DMS53 treated with DMSO at 0.1 percent for 48 hours (cell line): ENCODE measurements at regions not wholly inside any gene's neighbourhood (a gene's known extent, or its start where the extent isn't known, plus 50 kb on each side); places are given as distances from the start of the nearest gene placed in this dataset.

Source experiments
- DNase-seq: peaks from one replicate; lab custom pipeline; 2025; ENCODE audit not compliant: unreplicated experiment; lab: John Stamatoyannopoulos, UW

- no peak for DNase-seq
Observed at GRCh38 chr5:88954511-88954910, 71.5 kb upstream of the MEF2C start.

GRCh38 chr5:88952996-88953643 is 70.1 kb upstream of the MEF2C start:
- peak; percentile 32 for DNase-seq

- peak; percentile 52 for DNase-seq
Observed at GRCh38 chr5:88952344-88952743, 69.4 kb upstream of the MEF2C start.

GRCh38 chr5:88951457-88951856 is 68.5 kb upstream of the MEF2C start:
- no peak for DNase-seq

GRCh38 chr5:88948746-88949600 is 66.0 kb upstream of the MEF2C start:
- no peak for DNase-seq

GRCh38 chr5:88944751-88945531 is 62.0 kb upstream of the MEF2C start:
- DNase-seq = no peak

GRCh38 chr5:88941581-88941980 is 58.6 kb upstream of the MEF2C start:
- no peak for DNase-seq

- no peak for DNase-seq
Observed at GRCh38 chr5:88940713-88941112, 57.7 kb upstream of the MEF2C start.

GRCh38 chr5:88939300-88939699 is 56.3 kb upstream of the MEF2C start:
- no peak for DNase-seq

GRCh38 chr5:88938488-88938887 is 55.5 kb upstream of the MEF2C start:
- peak; percentile 36 for DNase-seq

- DNase-seq = no peak
Observed at GRCh38 chr5:88937406-88937805, 54.4 kb upstream of the MEF2C start.

- DNase-seq = no peak
Observed at GRCh38 chr5:88934439-88934838, 51.5 kb upstream of the MEF2C start.
